Amniotic epithelial cell (primary cell): ENCODE measurements at regions not wholly inside any gene's neighbourhood (a gene's known extent, or its start where the extent isn't known, plus 50 kb on each side); places are given as distances from the start of the nearest gene placed in this dataset.
A peak's percentile ranks its signal among the peaks of the same experiment; 100 is the strongest.

Source experiments
- DNase-seq: peaks from one replicate; pipeline ENCODE4 v3.0.0-alpha.2; 2010; ENCODE audit warnings: low read depth

DNA sequence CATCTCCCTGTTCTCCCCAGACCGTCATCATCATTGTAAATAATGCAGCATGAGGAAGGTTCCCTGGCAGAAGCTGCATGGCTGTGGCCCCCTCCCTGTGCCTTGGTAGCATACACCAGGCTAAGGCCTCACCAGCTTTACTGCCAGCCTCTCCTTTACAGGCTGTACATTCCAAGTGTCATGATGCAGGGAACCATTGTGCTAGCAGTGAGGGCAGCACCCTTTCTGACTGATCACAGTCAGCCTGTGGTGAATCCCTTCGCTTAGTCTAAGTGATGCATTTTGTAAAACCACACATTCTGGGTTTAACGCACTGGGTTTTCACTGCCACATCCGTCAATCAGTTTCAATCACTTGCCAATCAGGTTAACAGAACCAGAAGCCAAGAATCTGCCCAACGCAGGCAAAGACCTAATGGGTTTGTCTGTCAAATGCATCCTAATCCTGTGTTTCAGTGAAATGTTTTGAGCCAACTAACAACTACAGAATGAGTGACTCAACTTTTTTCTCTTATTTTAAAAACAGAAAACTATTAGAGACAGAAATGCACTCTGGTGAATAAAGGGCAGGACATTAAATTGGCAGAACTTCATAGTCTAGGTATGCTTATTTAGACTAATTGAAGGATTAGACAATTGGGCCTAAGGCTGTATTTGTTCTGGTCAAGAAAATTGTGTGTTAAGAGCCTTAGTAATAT, 225.9 kb upstream of the DPH6 start:
- DNase-seq, result no peak

DNA sequence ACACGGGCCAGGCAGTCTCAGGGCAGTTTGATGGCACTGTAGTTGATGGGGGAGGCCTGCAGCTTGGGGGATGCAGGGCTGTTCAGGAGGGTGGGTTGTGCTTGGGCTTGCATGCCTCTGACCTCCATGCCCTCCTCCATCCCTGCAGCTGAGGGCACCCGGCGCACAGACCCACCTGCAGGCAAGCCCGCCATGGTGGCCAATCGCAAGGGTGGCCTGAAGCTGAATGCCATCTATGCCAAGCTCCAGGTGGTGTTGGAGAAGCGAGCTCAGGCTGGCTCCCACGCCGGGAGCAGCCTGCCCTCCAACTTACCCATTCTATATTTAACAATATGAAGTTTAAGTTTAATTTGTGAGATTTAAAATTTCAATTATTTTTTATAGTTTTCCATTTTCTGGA, 228.7 kb upstream of the DPH6 start:
- DNase-seq, result no peak

DNA sequence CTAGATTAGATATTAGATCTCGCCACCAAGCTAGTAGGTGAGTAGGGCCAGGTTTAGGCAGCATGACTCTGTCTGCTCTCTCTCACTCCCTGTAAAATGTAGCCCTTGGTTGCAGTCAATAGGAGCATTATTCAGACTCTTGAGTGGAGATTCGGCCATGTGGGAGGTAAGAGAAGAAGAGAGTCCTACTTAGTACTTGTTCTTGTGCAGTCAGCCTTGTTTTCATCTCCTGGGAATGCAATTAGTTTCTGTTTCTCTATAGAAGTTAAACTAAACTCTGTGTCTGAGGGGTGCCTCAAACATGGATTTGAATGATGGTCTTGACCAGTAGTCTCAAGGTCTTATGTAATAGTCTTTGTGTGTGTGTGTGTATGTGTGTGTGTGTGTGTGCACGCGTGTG, 229.5 kb upstream of the DPH6 start:
- no peak for DNase-seq

DNA sequence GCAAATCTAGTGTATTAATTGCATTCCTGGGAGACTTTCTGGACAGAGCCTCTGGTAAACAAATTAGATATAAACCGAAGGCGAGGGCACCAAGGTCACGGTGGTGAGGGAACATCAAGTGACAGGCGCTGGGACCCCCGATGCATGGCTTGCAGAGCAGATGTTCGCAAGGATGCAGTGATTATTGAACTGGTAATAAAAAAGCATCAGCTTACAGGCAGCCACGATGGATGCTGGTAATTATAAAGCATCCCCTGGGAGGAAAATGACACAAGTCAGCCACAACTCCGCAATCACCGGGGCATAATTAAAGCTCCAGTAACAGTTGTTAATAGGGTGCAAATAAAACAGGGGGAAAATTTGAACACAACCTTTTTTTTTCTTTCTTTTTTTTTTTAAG, 231.1 kb upstream of the DPH6 start:
- no peak for DNase-seq

DNA sequence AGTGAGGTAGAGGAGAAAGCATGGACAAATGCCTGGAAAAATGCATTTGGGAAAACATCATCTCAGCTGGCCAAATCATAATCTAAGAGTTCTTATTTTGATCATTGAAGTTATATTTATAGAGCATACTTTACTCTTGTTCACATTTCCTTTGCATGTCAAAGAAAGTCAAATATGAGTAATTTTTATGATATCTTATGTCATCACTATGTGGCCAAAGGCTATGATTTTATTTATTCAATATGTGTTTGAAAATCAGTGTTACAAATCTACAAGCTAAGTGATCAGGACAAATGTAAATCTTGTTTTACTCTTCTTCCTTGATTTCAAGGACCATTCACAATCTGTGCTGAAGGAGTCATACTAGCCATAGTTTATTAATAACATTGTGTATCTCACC, 237.2 kb upstream of the DPH6 start:
- DNase-seq, result no peak

DNA sequence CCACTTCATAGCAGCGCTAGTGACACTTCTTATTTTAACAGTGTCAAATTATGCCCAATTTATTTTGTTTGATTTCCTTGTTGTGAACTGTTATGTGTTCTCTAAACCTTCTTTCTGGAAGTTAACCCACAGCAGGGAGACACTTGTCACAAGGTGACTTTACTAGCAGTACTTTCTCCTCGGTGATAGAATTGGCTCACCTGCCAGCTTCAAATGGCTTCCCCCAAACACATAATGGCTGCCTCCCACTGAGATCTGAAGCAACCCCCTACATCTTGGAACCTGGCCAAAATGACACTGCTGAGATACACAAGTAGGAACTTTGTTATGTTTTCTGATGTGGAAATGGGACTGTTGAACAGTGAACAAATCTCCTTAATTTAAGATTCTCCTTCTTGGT, 238.8 kb upstream of the DPH6 start:
- DNase-seq, result no peak

DNA sequence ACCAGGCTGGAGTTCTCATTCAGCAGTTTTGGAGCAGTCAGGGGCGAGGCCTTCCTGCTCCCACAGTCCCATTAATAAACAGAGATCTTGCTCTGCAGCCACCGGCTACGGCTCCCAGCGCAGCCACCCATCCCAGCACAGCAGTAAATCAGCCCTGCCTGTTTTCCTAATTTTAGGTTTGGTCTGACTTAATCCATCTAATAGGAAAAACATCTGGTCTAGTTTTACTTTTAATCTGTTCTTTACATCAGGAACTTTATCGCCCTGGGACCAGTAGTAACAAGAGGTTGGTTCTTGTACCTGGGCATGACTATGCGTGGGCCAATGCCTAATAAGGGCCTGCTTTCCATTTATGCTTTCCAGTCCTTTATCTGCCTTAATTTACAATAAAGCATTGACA, 264.0 kb upstream of the DPH6 start:
- no peak for DNase-seq

DNA sequence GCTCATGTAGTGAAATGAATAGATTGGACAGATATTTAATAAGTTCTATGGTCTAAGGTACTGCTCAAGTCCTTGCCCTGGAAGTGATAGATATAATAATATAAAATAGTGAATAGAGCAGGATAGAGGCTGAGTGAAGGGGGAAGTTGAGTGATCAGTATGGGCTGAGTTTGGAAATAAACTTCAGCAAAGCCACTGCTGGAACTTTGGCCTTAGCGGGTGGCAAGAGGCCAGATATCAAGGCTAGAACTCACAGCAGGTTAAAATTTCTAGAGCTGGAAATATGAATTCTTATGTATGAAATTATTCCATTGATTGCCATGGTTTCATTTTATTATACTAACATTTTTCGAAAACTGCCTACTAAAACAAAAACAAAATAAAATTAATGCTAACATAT, 267.6 kb upstream of the DPH6 start:
- no peak for DNase-seq

DNA sequence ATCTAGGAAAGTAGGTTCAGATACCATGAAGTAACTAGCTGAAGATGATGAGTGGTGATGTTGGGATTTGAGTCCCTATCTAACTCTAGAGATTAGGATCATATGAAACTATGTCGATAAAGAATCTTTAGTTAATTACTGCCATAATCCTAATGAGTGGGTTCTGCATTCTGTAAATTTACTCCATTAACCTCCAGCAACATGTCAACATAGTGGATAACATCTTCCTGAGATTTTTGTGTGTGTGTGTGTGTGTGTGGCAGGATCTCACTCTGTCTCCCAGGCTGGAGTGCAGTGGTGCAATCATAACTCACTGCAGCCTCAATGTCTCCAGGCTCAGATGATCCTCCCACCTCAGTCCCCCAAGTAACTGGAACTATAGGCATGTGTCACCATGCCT, 272.9 kb upstream of the DPH6 start:
- no peak for DNase-seq

DNA sequence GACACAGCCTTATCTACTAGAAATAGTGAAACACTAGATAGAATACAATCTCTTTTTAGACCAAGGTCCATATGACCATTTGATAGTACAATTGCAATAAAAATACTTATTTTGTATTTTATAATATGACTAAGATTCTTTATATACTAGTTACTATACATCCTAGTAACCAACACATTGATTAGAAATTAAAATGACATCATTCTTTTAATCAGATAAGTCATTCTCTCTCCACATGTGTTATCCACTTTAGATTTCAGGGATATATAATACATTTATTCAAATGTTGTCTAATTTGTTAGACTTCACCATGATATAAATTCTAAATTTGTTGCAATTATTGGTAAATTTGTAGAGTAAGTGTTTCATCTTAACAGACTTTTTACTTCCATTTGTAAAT, 276.2 kb upstream of the DPH6 start:
- DNase-seq, result no peak

DNA sequence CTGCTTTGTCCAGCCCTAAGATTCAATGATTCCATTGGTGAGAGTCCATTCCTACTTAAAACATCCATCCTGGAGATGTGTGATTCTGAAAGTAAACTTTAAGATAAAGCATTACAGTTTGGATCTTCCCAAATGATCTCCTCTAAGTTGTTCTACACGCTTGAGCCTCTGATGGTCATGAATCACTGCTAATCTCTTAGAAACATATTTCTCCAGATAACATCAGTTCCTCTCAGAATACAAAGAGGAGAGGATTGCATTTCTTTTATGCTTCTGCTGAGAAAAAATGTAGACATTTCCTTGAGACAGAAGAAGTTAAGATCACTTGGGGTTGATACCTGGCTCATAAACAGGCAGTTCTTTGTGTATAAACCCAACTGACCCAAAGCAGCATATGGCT, 281.2 kb upstream of the DPH6 start:
- peak; percentile 81 for DNase-seq

DNA sequence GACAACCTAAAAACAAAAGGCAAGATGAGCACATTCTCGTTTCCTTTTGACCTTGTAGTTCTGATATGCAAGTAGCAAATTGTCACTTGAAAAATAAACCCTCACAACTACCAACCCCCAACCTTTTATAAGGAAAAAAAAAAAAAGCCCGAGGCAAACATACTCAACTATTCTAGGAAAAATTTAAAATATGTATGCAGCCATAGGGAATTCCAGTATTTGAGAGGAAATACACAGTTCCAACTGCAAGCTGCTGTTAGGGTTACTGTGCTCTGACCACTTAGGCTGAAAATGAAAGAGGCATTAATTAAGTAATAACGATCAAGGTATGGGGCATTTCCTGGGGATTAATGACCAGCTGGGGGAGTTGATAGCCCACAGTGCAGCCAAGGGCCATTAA, 281.9 kb upstream of the DPH6 start:
- DNase-seq, result no peak

DNA sequence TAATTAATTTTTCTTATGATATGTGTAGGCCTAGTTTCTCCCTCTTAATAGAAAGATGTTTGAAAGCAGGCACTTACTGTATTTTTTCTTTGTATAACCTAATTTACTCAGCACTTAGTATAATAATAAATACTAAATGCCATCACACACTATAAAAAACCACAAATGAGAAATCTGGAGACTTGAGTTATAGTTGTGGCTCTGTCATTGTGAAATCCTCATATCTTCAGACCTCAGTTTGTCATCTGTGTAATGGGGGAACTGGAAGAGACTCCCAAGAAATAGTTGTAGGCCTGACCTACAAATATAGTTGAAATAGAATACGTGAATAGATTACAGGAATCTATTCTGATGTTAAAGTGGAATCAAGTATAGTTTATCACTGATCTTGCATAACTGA, 287.6 kb upstream of the DPH6 start:
- peak; percentile 59 for DNase-seq

DNA sequence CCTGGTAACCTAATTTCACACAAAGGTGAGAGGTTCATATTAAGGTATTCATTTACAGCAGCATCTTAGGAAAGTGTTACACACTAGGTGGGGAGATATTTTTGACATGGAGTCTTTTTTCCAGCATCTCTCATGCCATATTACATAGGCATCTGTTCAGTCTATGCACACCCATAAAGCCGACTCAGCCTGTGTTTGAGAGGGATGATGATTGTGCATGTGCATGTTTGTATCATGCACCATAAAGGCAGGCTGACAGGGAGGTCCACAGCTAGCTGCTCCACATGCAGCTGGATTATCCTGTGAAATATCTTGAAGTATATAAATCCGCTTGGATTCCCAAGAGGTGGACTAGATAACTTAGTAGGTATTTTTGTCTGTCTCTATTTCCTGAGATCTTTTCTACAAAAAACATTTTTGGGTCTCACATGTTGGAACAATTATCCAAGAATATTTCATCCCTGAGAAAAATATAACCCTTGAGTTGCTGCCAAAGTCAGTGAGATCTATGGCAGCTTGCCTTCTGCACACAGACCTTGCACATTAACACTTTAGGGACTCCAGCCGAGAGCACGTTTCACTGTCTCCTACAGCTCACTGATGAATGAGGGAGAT, 288.4 kb upstream of the DPH6 start:
- no peak for DNase-seq

DNA sequence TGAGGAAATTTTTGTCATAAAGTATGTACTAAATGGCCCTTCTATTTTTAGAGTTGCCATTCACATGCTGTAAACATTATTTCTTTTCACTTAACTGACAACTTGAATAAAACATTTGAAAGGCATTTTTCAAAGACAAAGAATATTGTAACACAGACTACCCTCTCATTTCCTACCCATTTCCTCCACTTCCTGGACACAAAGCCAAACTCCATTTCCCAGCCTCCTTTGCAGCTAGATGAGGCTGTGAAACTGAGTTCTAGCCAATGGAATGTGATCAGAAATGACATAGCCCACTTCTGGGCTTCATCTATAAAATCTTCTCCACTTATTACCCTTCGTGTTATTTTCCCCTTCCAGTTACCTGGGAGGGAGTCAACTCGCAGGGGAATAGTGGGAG, 288.9 kb upstream of the DPH6 start:
- no peak for DNase-seq

DNA sequence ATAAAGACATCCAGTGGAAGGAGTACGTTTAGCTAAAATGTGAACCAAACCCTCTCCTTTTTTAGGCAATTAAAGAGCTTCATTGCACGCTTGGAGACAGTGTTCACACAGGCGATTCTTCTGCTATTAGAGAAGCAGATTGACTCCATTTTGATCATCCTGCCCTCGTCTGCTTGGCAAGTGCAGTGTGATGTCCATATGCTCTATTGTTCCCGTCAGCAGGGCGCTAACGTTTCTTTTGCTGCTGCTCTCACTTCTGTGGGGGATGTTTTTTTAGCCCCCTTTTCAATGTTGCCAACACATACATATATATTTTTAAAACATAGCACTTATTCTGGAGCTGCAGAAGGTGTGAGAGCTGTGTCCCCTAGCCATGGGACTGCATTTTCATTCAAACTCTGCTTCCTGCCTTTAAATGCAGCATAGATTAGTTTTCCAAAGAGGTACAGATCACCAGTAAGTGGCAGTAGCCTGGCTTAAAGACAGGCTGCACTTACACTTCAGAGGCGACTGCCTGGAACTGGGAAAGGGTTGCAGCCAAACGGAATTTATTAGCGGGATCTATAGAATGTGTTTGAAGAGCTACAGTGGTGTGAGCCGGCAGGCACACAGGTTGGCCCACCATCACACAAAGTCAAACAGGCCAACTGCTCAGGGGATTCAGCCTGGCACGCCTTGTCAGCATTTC, 292.6 kb upstream of the DPH6 start:
- DNase-seq, result no peak

DNA sequence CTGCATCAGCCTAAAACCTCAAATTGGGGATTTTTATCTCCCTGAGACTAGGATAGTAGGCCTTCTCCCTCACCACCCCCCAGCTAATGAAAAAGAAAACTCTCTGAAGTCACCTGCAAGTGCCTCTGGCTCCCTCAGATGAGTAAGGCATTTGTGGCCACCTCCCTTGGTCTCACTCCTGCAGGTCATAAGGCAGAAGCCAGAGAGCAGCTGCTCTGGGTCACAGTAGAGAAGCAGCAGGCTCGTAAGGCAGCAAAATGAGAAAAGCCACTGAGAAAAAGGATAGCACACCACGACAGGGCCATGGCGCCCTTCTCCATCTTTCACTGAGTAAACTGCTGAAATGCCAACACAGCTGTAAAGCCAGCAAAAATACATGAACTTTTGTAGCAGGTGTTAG, 296.7 kb upstream of the DPH6 start:
- DNase-seq, result no peak

DNA sequence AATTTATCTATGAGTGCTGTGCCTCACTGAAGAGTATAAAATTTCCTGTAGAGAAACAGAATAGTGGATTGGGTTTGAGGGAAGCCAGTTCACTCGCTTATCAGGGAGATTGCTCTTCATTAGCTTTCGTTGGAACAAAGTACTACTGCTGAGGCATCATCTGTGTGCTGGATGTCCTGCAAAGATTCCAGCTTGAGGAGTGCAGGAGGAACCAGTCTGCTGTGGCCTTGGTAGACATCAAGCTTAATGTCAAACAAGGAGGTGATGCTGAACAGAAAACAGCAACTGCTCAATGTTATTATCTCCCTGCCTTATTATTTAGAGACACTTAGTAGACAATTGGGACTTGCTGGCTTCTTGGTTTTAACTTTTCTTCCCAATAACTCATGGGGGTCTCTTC, 297.5 kb upstream of the DPH6 start:
- no peak for DNase-seq

DNA sequence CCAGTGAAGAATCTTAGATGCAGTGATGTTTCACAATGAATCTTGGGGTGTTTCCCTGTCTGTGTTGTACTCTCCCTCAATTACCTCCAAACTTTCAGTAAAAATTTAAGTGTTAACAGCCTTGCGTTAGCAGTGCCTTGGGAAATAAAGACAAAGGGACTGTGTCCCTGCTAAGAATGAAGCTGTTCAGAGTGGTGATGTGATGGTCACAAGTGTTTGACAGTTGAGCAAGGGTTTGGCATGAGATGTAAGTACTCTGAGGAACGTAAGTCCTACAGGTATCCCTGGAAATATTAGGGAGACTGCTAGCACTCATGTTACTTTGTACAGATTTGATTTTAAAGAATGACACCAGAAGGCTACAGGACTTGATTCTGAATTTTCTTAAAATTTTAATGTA, 304.3 kb upstream of the DPH6 start:
- no peak for DNase-seq

DNA sequence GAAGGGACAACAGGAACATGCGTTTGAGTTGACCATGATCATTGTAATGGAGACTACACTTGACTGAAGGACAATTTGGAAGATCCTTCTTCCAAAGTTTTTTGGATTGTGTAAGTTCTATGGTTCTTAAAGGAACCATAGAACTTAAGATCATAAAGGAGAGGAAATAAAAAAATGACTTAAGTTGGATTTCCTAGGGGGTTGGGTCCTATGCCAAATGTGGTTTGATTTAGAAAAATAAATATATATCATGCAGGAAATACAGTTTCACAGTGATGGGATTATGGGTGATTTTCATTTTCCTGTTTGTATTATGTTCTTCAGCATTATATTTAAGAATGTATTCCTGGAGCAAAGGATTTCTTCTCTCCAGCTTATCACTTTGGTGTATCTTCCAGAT, 305.5 kb upstream of the DPH6 start:
- DNase-seq, result no peak

DNA sequence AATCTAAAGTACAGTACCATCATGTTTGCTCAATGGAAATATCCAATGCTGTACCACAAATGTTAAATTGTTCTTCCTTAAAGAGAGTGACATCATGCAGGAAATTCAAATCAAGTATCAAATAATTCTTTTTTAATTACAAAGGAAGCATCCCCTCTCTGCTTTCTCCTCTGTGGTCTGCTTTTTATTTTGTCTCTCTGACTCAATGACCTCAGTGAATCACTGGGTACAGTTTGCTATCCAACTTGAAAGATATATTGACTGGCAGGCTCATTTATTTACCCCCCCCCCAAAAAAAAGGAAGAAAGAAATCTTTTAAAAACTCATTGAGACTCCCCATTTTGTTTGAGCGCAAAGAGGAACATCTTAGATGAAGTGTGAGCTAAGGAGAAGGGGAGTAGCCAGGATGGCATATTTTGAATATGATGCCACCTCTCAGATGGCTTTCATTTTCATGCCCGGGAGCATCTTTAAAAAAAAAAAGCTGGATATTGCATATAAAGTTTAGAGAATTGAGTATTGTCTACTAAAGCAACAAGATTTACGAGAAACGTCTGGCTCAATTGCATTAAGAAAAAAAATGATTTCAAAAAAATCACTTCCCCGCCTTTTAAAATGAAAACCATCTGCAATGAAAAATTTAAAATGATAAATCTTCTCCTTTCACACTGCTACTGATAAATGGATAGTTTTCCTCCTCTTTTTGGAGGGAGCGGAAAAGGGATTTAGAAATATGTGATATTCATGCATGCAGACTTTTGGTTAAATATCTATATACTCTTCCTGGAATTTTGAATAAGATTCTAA, 307.1 kb upstream of the DPH6 start:
- no peak for DNase-seq

DNA sequence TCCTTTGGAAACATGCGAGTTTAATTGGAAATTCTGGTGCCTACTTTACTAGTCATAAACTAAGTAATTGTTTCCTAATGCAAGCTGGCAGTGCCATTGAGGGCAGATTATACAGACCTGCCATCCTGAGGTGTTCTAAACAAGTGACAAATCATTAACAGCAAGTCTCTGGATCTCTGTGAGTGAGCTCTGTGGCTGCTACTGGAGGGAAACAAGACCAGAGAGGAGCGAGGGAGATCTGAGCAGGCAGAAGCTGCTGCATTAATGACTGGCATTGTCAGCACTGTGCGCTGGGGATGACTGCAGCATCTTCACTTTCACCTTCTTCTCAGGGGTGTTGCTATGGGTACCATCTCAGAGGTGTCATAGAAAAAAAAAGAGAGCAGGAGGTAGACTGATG, 308.4 kb upstream of the DPH6 start:
- no peak for DNase-seq
